ENCODE measurements at regions not wholly inside any gene's neighbourhood (a gene's known extent, or its start where the extent isn't known, plus 50 kb on each side); places are given as distances from the start of the nearest gene placed in this dataset.

- no peak for TF ChIP-seq ZNF592 (IDR thresholded peaks at IDR 0.05)
- TF ChIP-seq CTCF (IDR thresholded peaks at IDR 0.05 in 2 of 3, conservative IDR thresholded peaks at IDR 0.05 in 1 of 3; ENCODE audit: control insufficient read depth in 2 of 3, extremely low read depth in 1 of 3, insufficient read depth in 1 of 3, low read depth in 3 of 3, low read length in 3 of 3) = peak in 1 of 3 experiments; percentile 15; a peak in 2 of 6 replicates
- no peak for TF ChIP-seq CHD1 (IDR thresholded peaks at IDR 0.05; ENCODE audit: low read depth, low read length)
- TF ChIP-seq SUZ12 (IDR thresholded peaks at IDR 0.05; ENCODE audit: unreplicated experiment) = no peak
- TF ChIP-seq FOXK2 (IDR thresholded peaks at IDR 0.05) = no peak
- peak; percentile 54; the same call in 1 of the 2 replicates for TF ChIP-seq SMC3 (IDR thresholded peaks at IDR 0.05; ENCODE audit: borderline replicate concordance, low read length)
- TF ChIP-seq RCOR1 (conservative IDR thresholded peaks at IDR 0.05; ENCODE audit: low read depth, low read length) = no peak
- TF ChIP-seq POLR2AphosphoS2 (IDR thresholded peaks at IDR 0.05; ENCODE audit: low read depth, low read length) = no peak
- TF ChIP-seq JUNB (IDR thresholded peaks at IDR 0.05) = no peak
Measured at GRCh38 chr10:23530079-23530478, 91.2 kb downstream of the OTUD1 start (continued).

Measured in GM12878 (cell line).